Testis (tissue), 2 donors: ENCODE measurements at regions not wholly inside any gene's neighbourhood (a gene's known extent, or its start where the extent isn't known, plus 50 kb on each side); places are given as distances from the start of the nearest gene placed in this dataset.
A peak's percentile ranks its signal among the peaks of the same experiment; 100 is the strongest.

Experiments
- DNase-seq: peaks from one replicate; pipeline ENCODE4 v3.0.0-alpha.2; 2019
- H3K27ac ChIP-seq, 2 donors: fragments of 200-600 bp; sonication (generic); one replicate each; pipeline ENCODE4 v1.5.1; 2019
- H3K27me3 ChIP-seq: fragments of 200-600 bp; sonication (generic); one replicate; pipeline ENCODE4 v1.5.1; 2019
- H3K36me3 ChIP-seq: fragments of 200-600 bp; sonication (generic); one replicate; pipeline ENCODE4 v1.5.1; 2017; ENCODE audit warnings: low read depth; ENCODE audit errors: missing control alignments
- H3K4me1 ChIP-seq: fragments of 200-600 bp; sonication (generic); one replicate; pipeline ENCODE4 v1.5.1; 2019
- H3K4me3 ChIP-seq, 2 donors: fragments of 200-600 bp; sonication (generic); one replicate each; pipeline ENCODE4 v1.5.1; 2017 to 2019
- H3K9me3 ChIP-seq: fragments of 200-600 bp; sonication (generic); one replicate; pipeline ENCODE4 v1.5.1; 2017
- CTCF ChIP-seq, 3 experiments: fragments of 450-650 bp in 2 of 3; fragments of 200-600 bp in 1 of 3; sonication (generic) in 1 of 3; IDR thresholded peaks; one replicate each; pipeline ENCODE4 v1.5.1; 2016 to 2019; ENCODE audit warnings: antibody characterized with exemption in 3 of 3, mild to moderate bottlenecking in 2 of 3, moderate library complexity in 1 of 3
- POLR2A ChIP-seq: fragments of 450-650 bp; IDR thresholded peaks from one replicate; pipeline ENCODE4 v1.6.1; 2017; ENCODE audit warnings: antibody characterized with exemption, mild to moderate bottlenecking, moderate library complexity
- WGBS, 2 donors: methylation state at CpG; one replicate each; pipeline ENCODE4 v1.1.5; 2018; 5-methylcytosine and 5-hydroxymethylcytosine counted together
- intact Hi-C: fragments of 100-400 bp; cut with DNase I; formaldehyde crosslinking; loops from one replicate; pipeline ENCODE4 v1.15.1; 2023; ENCODE audit warnings: low total_unique reads

GRCh38 chr16:79543219-79543618 lies 57.3 kb downstream of the MAF start:
- WGBS, 2 donors = 74 to 82% methylated on average over 8 of the region's 8 CpGs
- Histone ChIP-seq H3K27ac (no peak overlapping the region), H3K4me3 (peak overlapping the region; percentile 8 to 29), H3K27me3 (no peaks in the 10 kb centered on the region), H3K36me3 (no peaks in the 10 kb centered on the region), H3K4me1 (no peaks in the 10 kb centered on the region), H3K9me3 (no peaks in the 10 kb centered on the region)
- TF ChIP-seq CTCF (IDR thresholded peaks at IDR 0.05) (no peak), POLR2A (no peak)
- intact Hi-C loops = no loop called here
- DNase-seq = no peak

- Histone ChIP-seq H3K9me3 (no peaks in the 10 kb centered on the region), H3K27ac (no peak overlapping the region), H3K4me1 (peaks cover 2% of the 10 kb centered on the region), H3K36me3 (no peaks in the 10 kb centered on the region), H3K27me3 (no peaks in the 10 kb centered on the region), H3K4me3 (no peak overlapping the region)
- WGBS, 2 donors = 62 to 69% methylated on average over 11 of the region's 11 CpGs
- peak; percentile 36 for DNase-seq
- intact Hi-C loops = no loop called here
- TF ChIP-seq CTCF (IDR thresholded peaks at IDR 0.05) (no peak), POLR2A (no peak)
Observed at GRCh38 chr16:79542237-79542774, 58.2 kb downstream of the MAF start.

- intact Hi-C loops = no loop called here
- no peak for DNase-seq
- H3K27me3 ChIP-seq = no peaks in the 10 kb centered on the region
- no peak overlapping the region for H3K4me3 ChIP-seq
- no peaks in the 10 kb centered on the region for H3K9me3 ChIP-seq
- H3K4me1 ChIP-seq = peaks cover 8% of the 10 kb centered on the region
- H3K27ac ChIP-seq = no peak overlapping the region
- no peaks in the 10 kb centered on the region for H3K36me3 ChIP-seq
- TF ChIP-seq CTCF (IDR thresholded peaks at IDR 0.05) = no peak
- TF ChIP-seq POLR2A = no peak
- 95 to 96% methylated on average over 15 of the region's 15 CpGs for WGBS, 2 donors
Observed at GRCh38 chr16:79540825-79541595, 59.5 kb downstream of the MAF start.

GRCh38 chr16:79537584-79537983 lies 63.0 kb downstream of the MAF start:
- DNase-seq = no peak
- 80 to 93% methylated on average over 6 of the region's 6 CpGs for WGBS, 2 donors
- TF ChIP-seq POLR2A = no peak
- no peak for TF ChIP-seq CTCF (IDR thresholded peaks at IDR 0.05)
- H3K27me3 ChIP-seq = no peaks in the 10 kb centered on the region
- intact Hi-C loops = no loop called here
- H3K9me3 ChIP-seq = no peaks in the 10 kb centered on the region
- H3K36me3 ChIP-seq = no peaks in the 10 kb centered on the region
- H3K27ac ChIP-seq = no peak overlapping the region
- H3K4me1 ChIP-seq = peaks cover 8% of the 10 kb centered on the region
- no peak overlapping the region for H3K4me3 ChIP-seq

- Histone ChIP-seq H3K27me3 (no peaks in the 10 kb centered on the region), H3K27ac (no peak overlapping the region), H3K36me3 (no peaks in the 10 kb centered on the region), H3K4me1 (peaks cover 8% of the 10 kb centered on the region), H3K9me3 (no peaks in the 10 kb centered on the region), H3K4me3 (no peak overlapping the region)
- DNase-seq = no peak
- intact Hi-C loops = no loop called here
- TF ChIP-seq CTCF (IDR thresholded peaks at IDR 0.05) (no peak), POLR2A (no peak)
- 25 to 41% methylated on average over 4 of the region's 4 CpGs for WGBS, 2 donors
Observed at GRCh38 chr16:79536958-79537357, 63.6 kb downstream of the MAF start.
